ENCODE measurements at regions not wholly inside any gene's neighbourhood (a gene's known extent, or its start where the extent isn't known, plus 50 kb on each side); places are given as distances from the start of the nearest gene placed in this dataset.

DNA sequence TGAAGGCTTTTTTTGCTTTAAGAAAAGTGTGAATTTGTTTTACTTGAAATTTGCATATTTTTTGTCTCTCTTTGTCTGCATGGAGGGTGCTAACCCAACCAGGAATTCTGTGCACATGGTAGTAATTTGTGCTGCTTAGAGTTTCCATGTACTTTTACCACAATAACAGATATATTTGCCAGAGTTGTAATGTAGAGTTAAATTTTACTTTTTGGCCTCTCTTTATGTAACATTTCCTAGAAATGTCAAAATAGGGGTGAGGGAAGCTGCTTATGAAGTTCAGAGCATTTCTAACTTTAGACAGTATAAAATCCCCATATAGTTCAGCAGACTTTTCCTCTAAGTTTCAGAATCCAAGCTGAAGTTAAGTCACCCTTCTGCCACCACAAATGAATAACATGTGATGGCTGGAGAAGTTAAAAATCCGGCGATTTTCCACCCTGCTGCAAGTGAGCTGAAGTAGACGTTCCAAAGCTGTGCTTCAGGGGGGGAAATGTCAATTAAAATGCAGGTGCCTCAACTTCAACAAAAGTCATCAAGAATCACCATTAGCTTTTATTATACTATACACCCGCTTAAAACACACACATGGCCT lies 385.7 kb upstream of the NR2F2 start:
- Histone ChIP-seq H3K9me2 (ENCODE audit: insufficient read depth) (no peaks in the 10 kb centered on the region; the same call in 1 of the 2 replicates), H4K20me1 (replicated peaks; ENCODE audit: insufficient read depth) (no peaks in the 10 kb centered on the region), H3K27ac (ENCODE audit: low read depth) (no peak overlapping the region), H3K4me1 (ENCODE audit: insufficient read depth) (no peaks in the 10 kb centered on the region; the same call in 1 of the 2 replicates), H3K27me3 (ENCODE audit: insufficient read depth) (no peaks in the 10 kb centered on the region), H3K4me2 (no peak overlapping the region), H2AFZ (no peak overlapping the region), H3K36me3 (ENCODE audit: insufficient read depth) (no peaks in the 10 kb centered on the region), H3K79me2 (replicated peaks; ENCODE audit: insufficient read depth) (no peaks in the 10 kb centered on the region), H3F3A (replicated peaks; ENCODE audit: low read depth) (no peaks in the 10 kb centered on the region), H3K4me3 (no peak overlapping the region)
- Mint-ChIP-seq H3K4me1 (peaks cover 16% of the 10 kb centered on the region), H3K36me3 (ENCODE audit: low read depth) (no peaks in the 10 kb centered on the region), H3K27ac (no peak overlapping the region), H3K4me3 (no peak overlapping the region), H3K27me3 (ENCODE audit: insufficient read depth, low read depth, poor library complexity) (peaks cover 3% of the 10 kb centered on the region), H3K9me3 (no peaks in the 10 kb centered on the region; the same call in 2 of the 3 replicates)
- ATAC-seq (no peak), DNase-seq (ENCODE audit: low spot score) (no peak)
- TF ChIP-seq ETS1 (IDR thresholded peaks at IDR 0.05) (no peak), POLR2AphosphoS5 (IDR thresholded peaks at IDR 0.05; ENCODE audit: low read depth) (no peak), EZH2 (IDR thresholded peaks at IDR 0.05; ENCODE audit: low read depth, unreplicated experiment) (no peak), CTCF (conservative IDR thresholded peaks at IDR 0.05; ENCODE audit: low read depth in 2 of 2) (no peak)
- TF ChIP-seq, protein P1, sequence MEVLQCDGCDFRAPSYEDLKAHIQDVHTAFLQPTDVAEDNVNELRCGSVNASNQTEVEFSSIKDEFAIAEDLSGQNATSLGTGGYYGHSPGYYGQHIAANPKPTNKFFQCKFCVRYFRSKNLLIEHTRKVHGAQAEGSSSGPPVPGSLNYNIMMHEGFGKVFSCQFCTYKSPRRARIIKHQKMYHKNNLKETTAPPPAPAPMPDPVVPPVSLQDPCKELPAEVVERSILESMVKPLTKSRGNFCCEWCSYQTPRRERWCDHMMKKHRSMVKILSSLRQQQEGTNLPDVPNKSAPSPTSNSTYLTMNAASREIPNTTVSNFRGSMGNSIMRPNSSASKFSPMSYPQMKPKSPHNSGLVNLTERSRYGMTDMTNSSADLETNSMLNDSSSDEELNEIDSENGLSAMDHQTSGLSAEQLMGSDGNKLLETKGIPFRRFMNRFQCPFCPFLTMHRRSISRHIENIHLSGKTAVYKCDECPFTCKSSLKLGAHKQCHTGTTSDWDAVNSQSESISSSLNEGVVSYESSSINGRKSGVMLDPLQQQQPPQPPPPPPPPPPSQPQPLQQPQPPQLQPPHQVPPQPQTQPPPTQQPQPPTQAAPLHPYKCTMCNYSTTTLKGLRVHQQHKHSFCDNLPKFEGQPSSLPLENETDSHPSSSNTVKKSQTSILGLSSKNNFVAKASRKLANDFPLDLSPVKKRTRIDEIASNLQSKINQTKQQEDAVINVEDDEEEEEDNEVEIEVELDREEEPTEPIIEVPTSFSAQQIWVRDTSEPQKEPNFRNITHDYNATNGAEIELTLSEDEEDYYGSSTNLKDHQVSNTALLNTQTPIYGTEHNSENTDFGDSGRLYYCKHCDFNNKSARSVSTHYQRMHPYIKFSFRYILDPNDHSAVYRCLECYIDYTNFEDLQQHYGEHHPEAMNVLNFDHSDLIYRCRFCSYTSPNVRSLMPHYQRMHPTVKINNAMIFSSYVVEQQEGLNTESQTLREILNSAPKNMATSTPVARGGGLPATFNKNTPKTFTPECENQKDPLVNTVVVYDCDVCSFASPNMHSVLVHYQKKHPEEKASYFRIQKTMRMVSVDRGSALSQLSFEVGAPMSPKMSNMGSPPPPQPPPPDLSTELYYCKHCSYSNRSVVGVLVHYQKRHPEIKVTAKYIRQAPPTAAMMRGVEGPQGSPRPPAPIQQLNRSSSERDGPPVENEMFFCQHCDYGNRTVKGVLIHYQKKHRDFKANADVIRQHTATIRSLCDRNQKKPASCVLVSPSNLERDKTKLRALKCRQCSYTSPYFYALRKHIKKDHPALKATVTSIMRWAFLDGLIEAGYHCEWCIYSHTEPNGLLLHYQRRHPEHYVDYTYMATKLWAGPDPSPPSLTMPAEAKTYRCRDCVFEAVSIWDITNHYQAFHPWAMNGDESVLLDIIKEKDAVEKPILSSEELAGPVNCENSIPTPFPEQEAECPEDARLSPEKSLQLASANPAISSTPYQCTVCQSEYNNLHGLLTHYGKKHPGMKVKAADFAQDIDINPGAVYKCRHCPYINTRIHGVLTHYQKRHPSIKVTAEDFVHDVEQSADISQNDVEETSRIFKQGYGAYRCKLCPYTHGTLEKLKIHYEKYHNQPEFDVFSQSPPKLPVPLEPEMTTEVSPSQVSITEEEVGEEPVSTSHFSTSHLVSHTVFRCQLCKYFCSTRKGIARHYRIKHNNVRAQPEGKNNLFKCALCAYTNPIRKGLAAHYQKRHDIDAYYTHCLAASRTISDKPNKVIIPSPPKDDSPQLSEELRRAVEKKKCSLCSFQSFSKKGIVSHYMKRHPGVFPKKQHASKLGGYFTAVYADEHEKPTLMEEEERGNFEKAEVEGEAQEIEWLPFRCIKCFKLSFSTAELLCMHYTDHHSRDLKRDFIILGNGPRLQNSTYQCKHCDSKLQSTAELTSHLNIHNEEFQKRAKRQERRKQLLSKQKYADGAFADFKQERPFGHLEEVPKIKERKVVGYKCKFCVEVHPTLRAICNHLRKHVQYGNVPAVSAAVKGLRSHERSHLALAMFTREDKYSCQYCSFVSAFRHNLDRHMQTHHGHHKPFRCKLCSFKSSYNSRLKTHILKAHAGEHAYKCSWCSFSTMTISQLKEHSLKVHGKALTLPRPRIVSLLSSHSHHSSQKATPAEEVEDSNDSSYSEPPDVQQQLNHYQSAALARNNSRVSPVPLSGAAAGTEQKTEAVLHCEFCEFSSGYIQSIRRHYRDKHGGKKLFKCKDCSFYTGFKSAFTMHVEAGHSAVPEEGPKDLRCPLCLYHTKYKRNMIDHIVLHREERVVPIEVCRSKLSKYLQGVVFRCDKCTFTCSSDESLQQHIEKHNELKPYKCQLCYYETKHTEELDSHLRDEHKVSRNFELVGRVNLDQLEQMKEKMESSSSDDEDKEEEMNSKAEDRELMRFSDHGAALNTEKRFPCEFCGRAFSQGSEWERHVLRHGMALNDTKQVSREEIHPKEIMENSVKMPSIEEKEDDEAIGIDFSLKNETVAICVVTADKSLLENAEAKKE (CRISPR knock-in tag; IDR thresholded peaks at IDR 0.05) = no peak
